ENCODE measurements at regions not wholly inside any gene's neighbourhood (a gene's known extent, or its start where the extent isn't known, plus 50 kb on each side); places are given as distances from the start of the nearest gene placed in this dataset.

DNA sequence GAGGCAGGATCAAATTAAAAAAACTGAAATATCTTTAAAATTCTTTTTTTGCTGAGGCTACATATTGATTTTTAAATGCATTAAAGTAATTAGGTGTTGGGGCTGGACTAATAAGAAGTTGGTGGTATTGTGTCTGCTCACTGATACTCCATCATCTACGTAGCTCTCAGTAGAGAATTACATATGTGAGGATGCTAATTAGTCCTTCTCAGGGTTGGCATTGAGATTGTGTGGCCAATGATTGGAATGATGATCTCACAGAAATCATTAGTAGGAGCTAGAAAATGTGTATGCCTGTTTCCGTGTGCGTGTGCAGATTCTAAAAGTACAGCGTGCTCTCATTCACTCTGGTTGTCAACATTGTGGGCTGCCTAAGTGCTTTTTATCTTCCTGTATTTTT is 283.8 kb downstream of the SH3GL2 start:
- Histone ChIP-seq H3K23ac (ENCODE audit: low read length in 2 of 2) (no peak overlapping the region), H2BK120ac (ENCODE audit: low read depth, low read length) (no peak overlapping the region), H2BK15ac (ENCODE audit: low read depth, poor library complexity, severe bottlenecking) (no peak overlapping the region), H2AFZ (ENCODE audit: low read depth, low read length) (no peak overlapping the region), H3K14ac (ENCODE audit: low read length in 2 of 2) (no peak overlapping the region), H3K9ac (ENCODE audit: low read length) (no peak overlapping the region), H3K79me1 (replicated peaks; ENCODE audit: low read length, poor library complexity, severe bottlenecking) (no peaks in the 10 kb centered on the region), H3K9me3 (ENCODE audit: control insufficient read depth, low read length) (peaks cover 2% of the 10 kb centered on the region), H3K4ac (ENCODE audit: low read depth in 1 of 2, low read length in 2 of 2) (no peak overlapping the region), H3K36me3 (ENCODE audit: control insufficient read depth in 1 of 2, insufficient read depth in 2 of 2, low read depth in 1 of 2, low read length in 2 of 2) (no peaks in the 10 kb centered on the region), H3K27me3 (ENCODE audit: control insufficient read depth in 1 of 2, insufficient read depth in 1 of 2, low read length in 2 of 2) (peaks cover 9 to 17% of the 10 kb centered on the region in 2 experiments), H2BK12ac (ENCODE audit: low read length in 2 of 2) (no peak overlapping the region), H2BK5ac (ENCODE audit: low read depth, low read length, poor library complexity, severe bottlenecking) (no peak overlapping the region), H4K91ac (ENCODE audit: low read length) (no peak overlapping the region), H3K4me2 (ENCODE audit: low read length, poor library complexity, severe bottlenecking) (no peak overlapping the region), H3K4me1 (ENCODE audit: control insufficient read depth, insufficient read depth, low read depth, low read length) (no peaks in the 10 kb centered on the region), H3K27ac (ENCODE audit: low read length, poor library complexity, severe bottlenecking) (no peak overlapping the region), H3K4me3 (ENCODE audit: insufficient read depth in 1 of 2, low read depth in 1 of 2, low read length in 2 of 2) (no peak overlapping the region), H4K8ac (ENCODE audit: low read length) (no peak overlapping the region), H3K18ac (ENCODE audit: low read depth in 1 of 2, low read length in 2 of 2) (no peak overlapping the region), H2AK5ac (ENCODE audit: low read length, severe bottlenecking) (no peak overlapping the region)
- no peak for DNase-seq
- 89% methylated on average over 4 of the region's 4 CpGs for WGBS

DNA sequence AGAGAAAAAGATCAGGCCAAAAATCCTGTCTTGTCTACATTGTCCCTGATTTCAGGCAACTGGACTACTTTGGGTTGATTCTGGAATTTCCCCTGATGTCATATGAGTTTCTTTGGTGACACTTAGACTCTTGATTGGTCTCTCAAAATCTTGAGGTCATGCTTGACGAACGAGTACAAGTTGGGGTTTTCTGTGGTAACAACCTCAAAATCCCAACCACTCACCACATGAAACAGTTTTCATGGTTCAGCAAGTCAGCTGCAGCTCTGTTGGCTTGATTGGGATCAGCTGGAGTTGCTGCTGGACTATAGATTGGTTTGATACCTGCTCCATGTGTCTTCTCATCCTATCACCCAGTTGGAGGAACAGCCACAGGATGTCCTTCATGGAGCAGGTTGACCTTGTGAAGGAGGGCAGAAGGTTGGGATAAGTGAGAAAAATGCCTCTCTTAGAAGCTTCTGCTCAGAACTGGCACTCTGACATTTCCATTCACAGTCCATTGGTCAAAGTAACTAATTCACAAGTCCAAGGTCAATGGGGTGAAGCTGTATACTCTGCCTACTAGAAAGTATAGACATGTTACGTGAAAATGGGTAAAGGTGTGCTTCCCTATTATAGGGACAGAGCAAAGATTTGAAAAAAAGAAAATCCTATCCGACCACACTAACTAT is 284.5 kb downstream of the SH3GL2 start:
- H3K27me3 ChIP-seq (ENCODE audit: control insufficient read depth in 1 of 2, insufficient read depth in 1 of 2, low read length in 2 of 2) = peaks cover 9 to 17% of the 10 kb centered on the region in 2 experiments
- H3K4ac ChIP-seq (ENCODE audit: low read depth in 1 of 2, low read length in 2 of 2) = no peak overlapping the region
- no peak overlapping the region for H3K27ac ChIP-seq (ENCODE audit: low read length, poor library complexity, severe bottlenecking)
- H2BK12ac ChIP-seq (ENCODE audit: low read length in 2 of 2) = no peak overlapping the region
- no peak overlapping the region for H2BK5ac ChIP-seq (ENCODE audit: low read depth, low read length, poor library complexity, severe bottlenecking)
- no peak overlapping the region for H3K23ac ChIP-seq (ENCODE audit: low read length in 2 of 2)
- H2AFZ ChIP-seq (ENCODE audit: low read depth, low read length) = no peak overlapping the region
- H3K9me3 ChIP-seq (ENCODE audit: control insufficient read depth, low read length) = peaks cover 2% of the 10 kb centered on the region
- no peak overlapping the region for H4K91ac ChIP-seq (ENCODE audit: low read length)
- no peaks in the 10 kb centered on the region for H3K4me1 ChIP-seq (ENCODE audit: control insufficient read depth, insufficient read depth, low read depth, low read length)
- H3K79me1 ChIP-seq (replicated peaks; ENCODE audit: low read length, poor library complexity, severe bottlenecking) = no peaks in the 10 kb centered on the region
- no peak overlapping the region for H2AK5ac ChIP-seq (ENCODE audit: low read length, severe bottlenecking)
- no peak overlapping the region for H4K8ac ChIP-seq (ENCODE audit: low read length)
- no peak overlapping the region for H3K4me2 ChIP-seq (ENCODE audit: low read length, poor library complexity, severe bottlenecking)
- H3K14ac ChIP-seq (ENCODE audit: low read length in 2 of 2) = no peak overlapping the region
- H2BK15ac ChIP-seq (ENCODE audit: low read depth, poor library complexity, severe bottlenecking) = no peak overlapping the region
- no peak overlapping the region for H3K9ac ChIP-seq (ENCODE audit: low read length)
- no peak overlapping the region for H2BK120ac ChIP-seq (ENCODE audit: low read depth, low read length)
- no peak overlapping the region for H3K18ac ChIP-seq (ENCODE audit: low read depth in 1 of 2, low read length in 2 of 2)
- no peaks in the 10 kb centered on the region for H3K36me3 ChIP-seq (ENCODE audit: control insufficient read depth in 1 of 2, insufficient read depth in 2 of 2, low read depth in 1 of 2, low read length in 2 of 2)
- no peak for DNase-seq
- no CpG with 5 or more reads among the region's 4 CpGs for WGBS
- H3K4me3 ChIP-seq (ENCODE audit: insufficient read depth in 1 of 2, low read depth in 1 of 2, low read length in 2 of 2) = no peak overlapping the region

DNA sequence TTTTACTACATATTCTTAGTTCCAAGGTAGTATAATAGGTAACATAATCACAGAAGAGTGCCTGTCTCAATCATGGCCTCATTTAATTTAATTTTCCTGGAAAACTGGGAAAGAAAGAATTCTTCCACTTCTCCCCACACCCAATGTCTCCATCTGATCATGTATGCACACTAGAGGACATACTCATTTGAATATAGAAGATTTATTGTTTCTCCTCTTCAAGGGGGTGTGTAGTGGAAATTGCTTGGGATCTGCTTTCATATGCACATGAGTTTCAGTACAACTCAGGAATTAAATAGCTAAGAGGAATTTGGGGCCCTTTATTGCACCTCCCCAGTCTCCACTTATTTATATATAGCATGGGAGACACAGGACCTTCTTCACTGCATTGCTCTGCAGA is 285.1 kb downstream of the SH3GL2 start:
- H3K4me2 ChIP-seq (ENCODE audit: low read length, poor library complexity, severe bottlenecking) = no peak overlapping the region
- H2BK120ac ChIP-seq (ENCODE audit: low read depth, low read length) = no peak overlapping the region
- no peak overlapping the region for H3K9ac ChIP-seq (ENCODE audit: low read length)
- no peak overlapping the region for H3K14ac ChIP-seq (ENCODE audit: low read length in 2 of 2)
- no peak overlapping the region for H3K23ac ChIP-seq (ENCODE audit: low read length in 2 of 2)
- no peak for DNase-seq
- no peak overlapping the region for H2BK5ac ChIP-seq (ENCODE audit: low read depth, low read length, poor library complexity, severe bottlenecking)
- H3K4ac ChIP-seq (ENCODE audit: low read depth in 1 of 2, low read length in 2 of 2) = no peak overlapping the region
- no peaks in the 10 kb centered on the region for H3K36me3 ChIP-seq (ENCODE audit: control insufficient read depth in 1 of 2, insufficient read depth in 2 of 2, low read depth in 1 of 2, low read length in 2 of 2)
- H4K8ac ChIP-seq (ENCODE audit: low read length) = no peak overlapping the region
- no peaks in the 10 kb centered on the region for H3K79me1 ChIP-seq (replicated peaks; ENCODE audit: low read length, poor library complexity, severe bottlenecking)
- H2AFZ ChIP-seq (ENCODE audit: low read depth, low read length) = no peak overlapping the region
- H2BK12ac ChIP-seq (ENCODE audit: low read length in 2 of 2) = no peak overlapping the region
- H3K4me3 ChIP-seq (ENCODE audit: insufficient read depth in 1 of 2, low read depth in 1 of 2, low read length in 2 of 2) = no peak overlapping the region
- no peak overlapping the region for H2BK15ac ChIP-seq (ENCODE audit: low read depth, poor library complexity, severe bottlenecking)
- H3K27ac ChIP-seq (ENCODE audit: low read length, poor library complexity, severe bottlenecking) = no peak overlapping the region
- H3K4me1 ChIP-seq (ENCODE audit: control insufficient read depth, insufficient read depth, low read depth, low read length) = no peaks in the 10 kb centered on the region
- H3K27me3 ChIP-seq (ENCODE audit: control insufficient read depth in 1 of 2, insufficient read depth in 1 of 2, low read length in 2 of 2) = peaks cover 9 to 17% of the 10 kb centered on the region in 2 experiments
- no peak overlapping the region for H4K91ac ChIP-seq (ENCODE audit: low read length)
- no peak overlapping the region for H2AK5ac ChIP-seq (ENCODE audit: low read length, severe bottlenecking)
- H3K18ac ChIP-seq (ENCODE audit: low read depth in 1 of 2, low read length in 2 of 2) = no peak overlapping the region
- peaks cover 2% of the 10 kb centered on the region for H3K9me3 ChIP-seq (ENCODE audit: control insufficient read depth, low read length)

DNA sequence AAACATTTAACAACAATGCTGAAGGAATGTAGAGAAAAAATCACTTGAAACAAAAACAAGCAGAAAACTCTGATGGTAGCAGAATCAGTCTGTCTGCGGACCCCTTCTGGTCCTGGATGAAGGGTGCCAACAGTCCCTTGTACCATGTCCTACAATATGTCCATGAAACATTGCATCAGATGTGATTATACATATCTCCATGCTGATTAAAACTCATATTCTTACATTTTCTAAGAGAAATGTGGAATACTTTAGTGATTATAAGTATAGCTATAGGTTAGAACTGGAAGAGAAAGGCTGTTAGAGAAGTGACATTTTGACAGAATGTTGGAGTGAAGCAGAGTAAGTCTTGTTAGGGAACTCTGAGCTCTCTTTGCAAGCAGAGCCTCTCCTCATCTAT is 286.1 kb downstream of the SH3GL2 start:
- Histone ChIP-seq H4K8ac (ENCODE audit: low read length) (no peak overlapping the region), H3K9me3 (ENCODE audit: control insufficient read depth, low read length) (peaks cover 2% of the 10 kb centered on the region), H3K4ac (ENCODE audit: low read depth in 1 of 2, low read length in 2 of 2) (no peak overlapping the region), H3K79me1 (replicated peaks; ENCODE audit: low read length, poor library complexity, severe bottlenecking) (no peaks in the 10 kb centered on the region), H3K27me3 (ENCODE audit: control insufficient read depth in 1 of 2, insufficient read depth in 1 of 2, low read length in 2 of 2) (peaks cover 9 to 12% of the 10 kb centered on the region in 2 experiments), H3K27ac (ENCODE audit: low read length, poor library complexity, severe bottlenecking) (no peak overlapping the region), H3K14ac (ENCODE audit: low read length in 2 of 2) (no peak overlapping the region), H3K9ac (ENCODE audit: low read length) (no peak overlapping the region), H3K4me3 (ENCODE audit: insufficient read depth in 1 of 2, low read depth in 1 of 2, low read length in 2 of 2) (no peak overlapping the region), H2BK12ac (ENCODE audit: low read length in 2 of 2) (no peak overlapping the region), H3K4me2 (ENCODE audit: low read length, poor library complexity, severe bottlenecking) (no peak overlapping the region), H2AFZ (ENCODE audit: low read depth, low read length) (no peak overlapping the region), H4K91ac (ENCODE audit: low read length) (no peak overlapping the region), H3K4me1 (ENCODE audit: control insufficient read depth, insufficient read depth, low read depth, low read length) (no peaks in the 10 kb centered on the region), H2BK120ac (ENCODE audit: low read depth, low read length) (no peak overlapping the region), H2BK15ac (ENCODE audit: low read depth, poor library complexity, severe bottlenecking) (no peak overlapping the region), H3K18ac (ENCODE audit: low read depth in 1 of 2, low read length in 2 of 2) (no peak overlapping the region), H3K36me3 (ENCODE audit: control insufficient read depth in 1 of 2, insufficient read depth in 2 of 2, low read depth in 1 of 2, low read length in 2 of 2) (no peaks in the 10 kb centered on the region), H3K23ac (ENCODE audit: low read length in 2 of 2) (no peak overlapping the region), H2AK5ac (ENCODE audit: low read length, severe bottlenecking) (no peak overlapping the region), H2BK5ac (ENCODE audit: low read depth, low read length, poor library complexity, severe bottlenecking) (no peak overlapping the region)
- no peak for DNase-seq
- WGBS = 77% methylated on average over 1 of the region's 1 CpG
